ENCODE measurements at regions not wholly inside any gene's neighbourhood (a gene's known extent, or its start where the extent isn't known, plus 50 kb on each side); places are given as distances from the start of the nearest gene placed in this dataset.
A peak's percentile ranks its signal among the peaks of the same experiment; 100 is the strongest.

- Histone ChIP-seq H3K36me3 (no peaks in the 10 kb centered on the region), H3K27me3 (replicated peaks; ENCODE audit: insufficient read depth) (no peaks in the 10 kb centered on the region), H3K4me3 (no peak overlapping the region), H3K4me1 (ENCODE audit: control insufficient read depth in 1 of 2, low read depth in 2 of 2) (no peaks in the 10 kb centered on the region), H3K27ac (no peak overlapping the region), H3K9me3 (no peaks in the 10 kb centered on the region)
- TF ChIP-seq CTCF (IDR thresholded peaks at IDR 0.05), result no peak
- DNase-seq (ENCODE audit: low spot score) (no peak), ATAC-seq (ENCODE audit: insufficient number of reproducible peaks, low FRiP score, low read depth) (no peak)
These were observed 178.1 kb upstream of the COX7C start for GRCh38 chr5:86439593-86440110.

GRCh38 chr5:86442036-86442745 is 175.6 kb upstream of the COX7C start:
- no peak for ATAC-seq (ENCODE audit: insufficient number of reproducible peaks, low FRiP score, low read depth)

GRCh38 chr5:86447362-86447761 is 170.4 kb upstream of the COX7C start:
- no peak for ATAC-seq (ENCODE audit: insufficient number of reproducible peaks, low FRiP score, low read depth)
- no peak for TF ChIP-seq CTCF (IDR thresholded peaks at IDR 0.05)

More at GRCh38 chr5:86442036-86442745, 175.6 kb upstream of the COX7C start:
- no peak overlapping the region for H3K27ac ChIP-seq
- DNase-seq (ENCODE audit: low spot score), result no peak
- H3K4me1 ChIP-seq (ENCODE audit: control insufficient read depth in 1 of 2, low read depth in 2 of 2), result no peaks in the 10 kb centered on the region
- no peak overlapping the region for H3K4me3 ChIP-seq
- no peaks in the 10 kb centered on the region for H3K27me3 ChIP-seq (replicated peaks; ENCODE audit: insufficient read depth)
- no peaks in the 10 kb centered on the region for H3K9me3 ChIP-seq
- TF ChIP-seq CTCF (IDR thresholded peaks at IDR 0.05), result no peak
- no peaks in the 10 kb centered on the region for H3K36me3 ChIP-seq

GRCh38 chr5:86452251-86452650 is 165.5 kb upstream of the COX7C start:
- no peak overlapping the region for H3K4me3 ChIP-seq
- H3K27me3 ChIP-seq (replicated peaks; ENCODE audit: insufficient read depth), result no peaks in the 10 kb centered on the region
- no peaks in the 10 kb centered on the region for H3K36me3 ChIP-seq
- no peaks in the 10 kb centered on the region for H3K9me3 ChIP-seq
- ATAC-seq (ENCODE audit: insufficient number of reproducible peaks, low FRiP score, low read depth) (no peak), DNase-seq (ENCODE audit: low spot score) (no peak)
- no peaks in the 10 kb centered on the region for H3K4me1 ChIP-seq (ENCODE audit: control insufficient read depth in 1 of 2, low read depth in 2 of 2)
- H3K27ac ChIP-seq, result no peak overlapping the region
- no peak for TF ChIP-seq CTCF (IDR thresholded peaks at IDR 0.05)

More at GRCh38 chr5:86447362-86447761, 170.4 kb upstream of the COX7C start:
- H3K27me3 ChIP-seq (replicated peaks; ENCODE audit: insufficient read depth), result no peaks in the 10 kb centered on the region
- no peaks in the 10 kb centered on the region for H3K36me3 ChIP-seq
- H3K4me1 ChIP-seq (ENCODE audit: control insufficient read depth in 1 of 2, low read depth in 2 of 2), result no peaks in the 10 kb centered on the region
- no peaks in the 10 kb centered on the region for H3K9me3 ChIP-seq
- DNase-seq (ENCODE audit: low spot score), result no peak
- H3K27ac ChIP-seq, result no peak overlapping the region
- H3K4me3 ChIP-seq, result no peak overlapping the region

- Histone ChIP-seq H3K4me1 (ENCODE audit: control insufficient read depth in 1 of 2, low read depth in 2 of 2) (peaks cover 0 to 18% of the 10 kb centered on the region in 2 donors), H3K27me3 (replicated peaks; ENCODE audit: insufficient read depth) (no peaks in the 10 kb centered on the region), H3K27ac (no peak overlapping the region), H3K9me3 (peaks cover 9% of the 10 kb centered on the region), H3K4me3 (peak overlapping the region; percentile 21), H3K36me3 (no peaks in the 10 kb centered on the region)
- no peak for ATAC-seq (ENCODE audit: insufficient number of reproducible peaks, low FRiP score, low read depth)
- TF ChIP-seq CTCF (IDR thresholded peaks at IDR 0.05), result no peak
- no peak for DNase-seq (ENCODE audit: low spot score)
These were observed 157.2 kb upstream of the COX7C start for GRCh38 chr5:86460519-86460918.
